ENCODE measurements at regions not wholly inside any gene's neighbourhood (a gene's known extent, or its start where the extent isn't known, plus 50 kb on each side); places are given as distances from the start of the nearest gene placed in this dataset.
"Not testable (repeated sequence)": the region's sequence is repeated elsewhere in the genome, so short reads cannot be mapped to it uniquely, and the experiment has no call there.

DNA sequence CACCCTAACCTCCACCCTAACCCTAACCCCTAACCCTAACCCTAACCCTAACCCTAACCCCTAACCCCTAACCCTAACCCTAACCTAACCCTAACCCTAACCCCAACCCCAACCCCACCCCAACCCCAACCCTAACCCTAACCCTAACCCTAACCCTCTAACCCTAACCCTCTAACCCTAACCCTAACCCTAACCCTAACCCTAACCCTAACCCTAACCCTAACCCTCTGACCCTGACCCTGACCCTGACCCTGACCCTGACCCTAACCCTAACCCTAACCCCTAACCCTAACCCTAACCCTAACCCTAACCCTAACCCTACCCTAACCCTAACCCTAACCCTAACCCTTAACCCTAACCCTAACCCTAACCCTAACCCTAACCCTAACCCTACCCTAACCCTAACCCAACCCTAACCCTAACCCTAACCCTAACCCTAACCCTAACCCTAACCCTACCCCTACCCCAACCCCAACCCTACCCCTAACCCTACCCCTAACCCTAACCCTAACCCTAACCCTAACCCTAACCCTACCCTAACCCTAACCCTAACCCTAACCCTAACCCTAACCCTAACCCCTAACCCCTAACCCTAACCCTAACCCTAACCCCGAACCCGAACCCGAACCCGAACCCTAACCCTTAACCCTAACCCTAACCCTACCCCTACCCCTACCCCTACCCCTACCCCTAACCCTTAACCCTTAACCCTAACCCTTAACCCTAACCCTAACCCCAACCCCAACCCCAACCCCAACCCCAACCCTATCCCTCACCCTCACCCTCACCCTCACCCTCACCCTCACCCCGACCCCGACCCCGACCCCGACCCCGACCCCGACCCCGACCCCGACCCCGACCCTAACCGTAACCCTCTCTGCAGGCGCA is 186.2 kb upstream of the CHL1 start:
- DNase-seq (ENCODE audit: low read depth), result not testable (repeated sequence)

DNA sequence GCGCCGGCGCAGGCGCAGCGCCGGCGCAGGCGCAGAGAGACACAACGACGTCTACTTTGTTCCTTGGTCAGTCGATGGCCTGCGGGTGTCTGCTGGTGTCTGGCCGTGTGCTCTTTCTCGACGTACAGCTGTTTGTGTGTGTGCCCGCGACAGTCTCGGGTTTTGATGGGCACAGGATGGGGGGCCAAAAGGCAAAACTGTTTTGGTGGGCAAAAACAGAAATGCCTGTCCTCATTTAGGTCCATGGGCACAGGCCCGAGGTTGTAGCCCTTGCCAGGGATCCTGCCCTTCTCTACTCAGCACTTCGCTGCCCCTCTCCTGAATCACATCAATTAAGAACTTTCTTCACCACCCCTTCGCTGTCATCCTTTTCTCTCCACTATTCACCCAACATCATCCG is 184.8 kb upstream of the CHL1 start:
- no peak for DNase-seq (ENCODE audit: low read depth)

DNA sequence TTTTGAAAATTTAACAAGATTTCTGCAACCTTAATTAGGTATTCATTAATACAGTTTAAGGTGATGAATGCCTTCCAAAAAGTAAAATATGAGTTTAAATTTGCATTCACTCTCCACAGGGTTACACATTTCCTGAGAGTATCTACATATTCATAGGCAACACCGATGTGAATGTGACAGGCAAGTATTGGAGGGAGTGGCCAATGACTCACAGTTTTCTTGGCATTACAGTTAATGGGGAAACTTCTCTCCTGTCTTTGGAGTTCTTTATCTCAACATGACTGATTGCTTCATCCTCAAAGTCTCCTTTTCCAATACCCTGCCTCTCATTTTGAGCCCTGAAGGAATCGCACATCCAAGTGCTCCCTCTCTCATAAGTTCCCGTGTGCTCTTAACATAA is 181.9 kb upstream of the CHL1 start:
- peak; percentile 44 for DNase-seq (ENCODE audit: low read depth)

DNA sequence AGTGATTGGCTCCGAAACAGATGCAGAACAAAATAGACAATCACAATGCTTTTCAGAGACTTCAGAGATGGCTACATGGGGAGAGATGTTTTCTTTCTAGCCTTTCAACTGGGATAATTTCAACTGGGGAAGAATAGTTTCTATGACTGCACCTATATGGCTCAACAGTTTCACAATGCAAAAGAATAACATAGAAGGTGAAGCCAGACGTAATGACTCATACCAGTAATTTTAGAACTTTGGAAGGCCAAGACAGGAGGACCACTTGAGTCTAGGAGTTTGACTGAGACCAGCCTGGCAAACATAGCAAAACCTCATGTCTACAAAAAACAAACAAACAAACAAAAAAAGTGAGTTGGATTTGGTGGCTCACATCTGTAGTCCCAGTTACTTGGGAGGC is 180.2 kb upstream of the CHL1 start:
- DNase-seq (ENCODE audit: low read depth), result no peak

DNA sequence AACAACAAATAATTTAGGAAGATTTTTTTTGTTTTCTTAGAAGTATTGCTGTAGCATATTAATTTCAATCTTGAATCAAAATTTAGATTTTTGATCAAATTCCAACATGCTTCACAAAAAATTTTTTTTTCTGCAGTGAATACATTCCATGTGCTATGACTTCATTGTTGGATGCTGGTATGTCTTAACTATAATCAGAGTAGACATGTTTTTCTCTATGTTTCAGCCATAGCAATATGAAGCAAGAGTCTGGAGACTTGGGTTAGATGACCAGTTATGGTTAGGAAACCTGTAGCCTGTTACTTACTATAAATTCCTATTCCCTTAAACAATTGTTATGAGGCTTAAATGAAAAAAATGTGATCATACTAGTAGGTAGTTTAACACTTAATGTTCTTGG is 176.1 kb upstream of the CHL1 start:
- no peak for DNase-seq (ENCODE audit: low read depth)

DNA sequence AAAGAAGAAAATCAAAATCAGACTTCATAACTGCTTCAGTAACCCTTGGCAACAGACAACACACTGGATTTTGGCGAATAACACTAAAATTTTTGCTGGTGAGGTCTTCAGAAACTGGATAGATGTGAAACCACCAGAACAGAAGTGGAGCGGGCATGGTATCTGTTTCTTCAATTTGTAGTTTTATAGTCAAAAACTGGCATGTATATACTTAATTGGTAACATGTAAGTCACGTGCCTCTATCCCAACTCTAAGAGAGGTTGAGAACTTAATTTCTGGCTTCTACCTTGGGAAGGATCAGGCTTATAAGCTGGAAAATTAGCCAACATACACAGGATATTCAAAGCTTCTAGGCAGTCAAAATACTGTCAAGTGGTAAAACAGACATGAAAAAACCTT is 172.6 kb upstream of the CHL1 start:
- DNase-seq (ENCODE audit: low read depth), result no peak

DNA sequence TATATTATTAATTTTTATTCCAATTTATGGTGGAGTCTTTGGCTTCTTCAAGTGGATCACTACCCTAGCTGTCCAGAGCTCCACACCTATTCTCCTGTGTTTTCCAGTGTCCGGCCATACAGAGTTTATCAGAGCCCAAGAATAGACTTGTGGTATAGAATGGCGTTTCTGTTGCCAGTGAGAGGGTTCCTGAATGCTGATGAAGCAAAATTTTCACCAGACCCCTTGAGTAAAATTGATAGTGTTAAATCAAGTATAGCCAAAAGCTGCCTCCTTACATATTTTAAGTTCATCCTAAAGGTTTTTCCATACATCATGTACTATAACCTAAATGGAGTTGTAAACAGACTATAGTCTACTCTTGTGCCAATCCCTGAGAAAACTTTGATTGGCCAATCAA is 171.5 kb upstream of the CHL1 start:
- no peak for DNase-seq (ENCODE audit: low read depth)

DNA sequence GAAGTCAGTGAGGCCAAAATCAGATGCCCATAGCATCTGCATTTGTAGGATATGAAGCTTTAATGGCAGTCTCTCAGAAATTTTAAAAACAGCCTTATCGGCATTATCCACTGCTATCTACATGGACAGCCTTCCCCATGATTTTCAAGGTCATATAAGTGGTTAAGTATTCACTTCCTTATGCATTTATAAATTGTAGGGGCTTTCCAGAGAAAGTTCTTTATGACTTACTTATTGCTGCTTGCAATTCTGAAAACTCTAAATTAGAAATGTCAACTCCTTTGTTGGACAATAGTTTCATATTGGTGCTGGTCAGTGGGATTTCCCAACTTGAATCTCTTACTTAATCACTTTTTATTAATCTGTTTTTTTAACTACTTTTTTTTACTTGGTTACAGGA is 160.6 kb upstream of the CHL1 start:
- not testable (repeated sequence) for DNase-seq (ENCODE audit: low read depth)

DNA sequence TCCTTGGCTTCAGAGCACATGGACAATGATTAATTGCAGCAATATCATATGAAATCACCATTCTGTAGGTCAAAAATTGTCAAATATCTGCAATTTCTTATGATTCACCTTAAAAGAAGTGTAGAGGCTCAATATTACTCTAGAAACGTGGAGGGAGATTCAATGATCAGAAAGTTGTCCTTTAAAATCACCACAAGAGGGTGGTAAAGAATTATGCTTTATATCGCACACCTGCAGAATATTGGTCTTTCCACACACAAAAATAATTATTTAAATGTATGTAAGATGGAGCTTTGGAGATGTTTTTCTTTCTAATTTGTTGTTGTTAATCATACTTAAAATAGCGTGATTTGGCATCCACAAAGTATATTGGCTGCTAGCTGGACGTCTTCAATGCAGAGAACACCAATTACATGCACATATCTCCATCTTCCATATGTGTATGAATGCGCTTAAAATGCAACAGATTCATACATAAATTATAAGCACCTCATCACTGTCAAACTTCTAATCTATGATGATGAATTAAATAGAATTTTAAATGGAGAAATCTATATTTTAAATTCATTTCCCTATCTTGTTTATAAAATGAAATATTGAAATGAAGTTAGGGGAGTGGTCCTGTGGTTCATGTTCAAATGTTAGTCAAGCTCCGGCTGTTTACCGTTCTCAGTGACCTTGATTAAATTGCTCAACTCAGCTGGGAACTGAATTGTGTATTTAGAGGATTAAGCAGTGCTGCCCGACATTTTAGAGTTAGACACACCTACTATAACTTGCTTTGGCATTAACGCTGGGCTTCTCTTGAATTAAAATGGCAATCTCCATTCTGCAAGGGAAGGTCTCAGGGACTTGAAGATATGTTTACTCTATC is 153.5 kb upstream of the CHL1 start:
- DNase-seq (ENCODE audit: low read depth), result peak; percentile 25

DNA sequence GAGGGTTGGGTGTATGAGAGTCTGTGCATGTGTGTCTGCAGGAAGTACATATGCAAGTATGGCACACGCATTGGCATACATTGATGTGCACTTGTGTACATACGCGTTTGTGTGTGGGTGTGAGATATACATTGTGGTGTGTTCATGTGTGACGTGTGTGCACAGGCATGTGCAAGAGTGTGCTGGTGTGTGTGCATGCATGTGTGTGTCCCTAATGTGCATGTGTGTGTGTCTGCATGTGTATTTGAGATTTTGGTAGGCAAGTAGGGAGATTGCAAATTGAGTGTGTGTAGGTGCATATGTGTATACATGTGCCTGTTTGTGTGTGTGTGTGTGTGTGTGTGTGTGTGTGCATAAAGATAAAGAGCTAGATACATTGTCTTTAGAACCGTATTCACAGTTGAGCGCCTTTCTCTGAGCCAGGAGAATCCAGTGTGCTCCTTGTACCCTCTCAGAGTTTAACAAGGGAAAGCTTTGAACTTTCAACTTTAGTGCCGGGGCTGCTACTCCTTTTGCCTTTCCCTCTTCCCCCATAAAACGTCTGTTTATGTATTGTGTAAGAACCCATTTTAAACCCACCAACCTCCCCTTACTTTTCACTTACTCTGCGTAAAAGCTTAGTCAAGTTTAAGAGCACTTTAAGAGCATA is 152.4 kb upstream of the CHL1 start:
- no peak for DNase-seq (ENCODE audit: low read depth)

DNA sequence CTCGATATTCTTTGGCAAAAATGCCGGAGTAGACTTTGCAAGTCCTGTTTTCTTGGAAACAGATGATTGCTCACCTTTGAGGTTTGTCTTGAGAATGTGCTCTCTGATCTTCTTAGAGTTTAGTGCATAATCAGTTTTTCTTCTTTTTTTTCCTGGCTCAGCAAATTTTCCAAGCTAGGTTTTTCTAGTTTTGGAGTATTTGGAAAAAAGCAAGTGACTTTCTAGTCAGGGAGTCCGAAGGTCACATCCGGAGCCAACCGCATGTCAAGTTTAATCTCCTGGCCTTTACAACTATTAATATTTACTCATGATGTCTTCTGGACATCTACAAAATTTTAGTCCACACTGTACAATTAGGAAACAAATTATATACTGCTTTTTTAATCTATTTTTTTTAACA is 151.6 kb upstream of the CHL1 start:
- DNase-seq (ENCODE audit: low read depth), result peak; percentile 19

DNA sequence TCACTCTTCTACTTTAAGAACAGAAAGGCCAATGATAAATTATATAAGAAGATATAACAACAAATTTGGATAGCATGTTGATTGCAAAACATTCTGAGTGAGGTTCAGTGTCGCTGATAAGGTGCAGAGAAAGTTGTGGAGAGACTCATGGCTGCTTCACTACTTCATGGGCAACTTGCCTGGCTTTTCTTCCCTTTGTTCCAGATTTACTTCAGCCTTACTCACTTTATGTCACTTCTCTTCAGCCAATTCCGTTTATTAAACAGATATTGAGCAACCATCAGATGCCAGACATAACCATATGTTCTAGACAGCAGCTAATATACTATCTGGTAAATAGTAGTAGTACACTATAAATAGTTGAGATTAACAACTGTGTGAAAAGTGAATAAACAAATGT is 150.0 kb upstream of the CHL1 start:
- no peak for DNase-seq (ENCODE audit: low read depth)

DNA sequence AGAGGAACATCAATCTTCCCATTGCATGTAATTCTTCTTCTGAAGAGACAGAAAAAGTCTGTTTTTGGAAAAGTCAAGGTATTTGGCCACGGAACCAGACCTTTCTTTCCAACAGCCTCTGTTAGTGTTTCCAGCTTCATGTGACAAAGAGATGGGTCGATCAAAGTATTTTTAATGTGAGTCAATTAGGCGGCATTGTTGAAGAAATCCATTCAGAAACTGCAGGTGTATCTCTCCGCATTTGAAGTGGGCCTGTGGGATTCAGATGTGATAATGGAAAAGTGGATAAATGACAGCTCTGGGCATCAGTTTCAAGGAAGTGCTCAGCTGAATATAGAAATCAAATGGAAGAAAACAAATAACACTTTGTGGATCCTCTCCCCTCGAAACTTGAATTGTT is 143.1 kb upstream of the CHL1 start:
- DNase-seq (ENCODE audit: low read depth), result not testable (repeated sequence)

DNA sequence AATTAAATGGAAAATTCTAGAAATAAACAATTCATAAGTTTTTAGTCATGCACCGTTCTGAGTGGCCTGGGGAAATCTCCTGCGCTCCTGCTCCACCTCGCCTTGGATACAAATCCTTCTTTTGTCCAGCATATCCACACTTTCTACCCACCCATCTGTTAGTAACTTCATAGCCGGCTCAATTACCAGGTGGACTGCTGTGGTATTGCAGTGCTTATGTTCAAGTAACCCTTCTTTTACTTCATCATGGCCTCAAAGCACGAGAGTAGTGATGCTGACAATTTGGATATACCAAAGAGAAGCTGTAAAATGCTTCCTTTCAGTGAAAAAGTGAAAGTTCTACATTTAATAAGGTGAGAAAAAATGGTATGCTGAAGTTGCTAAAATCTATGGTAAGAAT is 142.3 kb upstream of the CHL1 start:
- DNase-seq (ENCODE audit: low read depth), result no peak

DNA sequence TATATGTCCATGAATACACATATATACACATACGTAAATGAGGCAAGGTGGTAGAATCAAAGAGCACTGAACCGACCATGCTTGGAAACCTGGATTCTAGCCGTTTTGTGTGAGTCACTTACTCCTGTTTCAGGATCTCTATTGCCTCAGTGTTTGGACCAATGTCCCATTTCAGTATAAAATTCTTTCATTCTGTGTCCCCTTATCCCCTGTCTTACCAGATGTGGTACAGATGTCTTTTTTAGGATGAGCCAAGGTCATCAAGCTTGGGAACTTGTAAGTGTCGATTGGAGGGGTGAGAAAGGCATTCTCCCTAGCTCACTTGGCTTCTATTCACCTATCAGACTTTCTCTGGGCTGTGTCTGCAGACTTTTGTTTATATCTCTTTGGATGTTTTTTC is 139.9 kb upstream of the CHL1 start:
- no peak for DNase-seq (ENCODE audit: low read depth)

DNA sequence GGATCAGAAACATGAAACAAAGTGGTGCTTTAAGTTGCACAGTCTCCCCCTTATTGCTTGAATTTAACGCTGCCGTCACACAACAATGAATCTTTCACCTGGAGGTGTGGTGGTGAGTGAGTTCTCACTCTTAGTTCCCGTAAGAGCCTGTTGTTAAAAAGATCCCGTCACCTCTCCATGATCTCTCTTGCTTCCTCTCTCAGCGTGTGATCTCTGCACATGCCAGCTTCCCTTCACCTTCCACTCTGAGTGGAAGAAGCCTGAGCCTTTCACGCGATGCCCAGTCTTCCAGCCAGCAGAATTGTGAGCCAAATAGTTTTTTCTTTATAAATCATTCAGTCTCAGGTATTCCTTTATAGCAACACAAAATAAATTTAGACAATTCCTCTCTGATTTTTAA is 136.7 kb upstream of the CHL1 start:
- no peak for DNase-seq (ENCODE audit: low read depth)

DNA sequence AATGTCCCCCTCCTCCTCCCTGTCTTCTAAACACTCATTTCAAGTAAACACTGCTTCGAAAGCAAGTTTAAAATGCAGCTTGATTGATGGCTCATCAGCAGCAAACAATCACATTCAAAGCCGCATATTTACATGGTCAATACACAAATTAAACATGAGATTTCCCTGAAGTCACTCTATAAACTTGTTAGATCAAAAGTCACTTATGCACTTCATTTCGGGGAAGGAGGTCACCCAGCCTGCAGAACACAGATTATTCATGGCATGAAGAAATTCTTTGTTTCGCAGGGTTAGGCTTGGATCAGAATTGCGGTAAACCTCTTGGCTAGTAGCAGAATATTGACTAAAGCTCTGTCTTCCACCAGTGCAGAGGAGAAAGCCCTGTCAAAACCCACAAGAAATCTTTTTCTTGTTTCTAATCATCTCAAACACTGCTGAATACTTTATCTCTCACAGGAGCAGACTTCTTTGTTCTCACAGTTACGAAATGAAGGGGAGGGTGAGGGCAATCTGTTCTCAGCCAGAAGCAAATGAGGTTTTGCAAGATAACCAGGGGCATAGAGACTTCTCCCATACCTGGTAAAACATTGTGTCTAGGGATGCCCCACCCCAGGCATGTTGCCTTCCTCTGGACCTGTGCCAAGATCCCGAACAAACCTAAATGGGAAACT is 133.3 kb upstream of the CHL1 start:
- DNase-seq (ENCODE audit: low read depth), result peak; percentile 27

DNA sequence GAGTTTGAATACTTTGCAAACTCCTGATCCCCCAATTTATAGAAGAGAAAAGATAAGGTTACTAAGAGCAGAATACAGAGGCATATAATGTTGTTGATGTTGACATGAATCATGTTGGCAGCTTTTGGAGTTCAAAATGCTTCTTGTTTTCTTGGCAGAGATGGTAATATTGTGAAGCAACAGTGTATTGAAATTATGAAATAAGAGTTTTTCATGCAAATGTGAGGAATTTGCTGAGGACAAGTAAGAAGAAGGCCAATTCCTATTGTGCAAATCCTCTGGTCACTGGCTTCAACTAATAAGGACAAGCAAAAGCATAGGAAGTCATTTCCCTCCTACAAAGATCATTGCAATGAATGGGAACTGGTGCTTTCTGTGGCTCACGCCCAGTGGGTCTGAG is 126.9 kb upstream of the CHL1 start:
- peak; percentile 16 for DNase-seq (ENCODE audit: low read depth)

DNA sequence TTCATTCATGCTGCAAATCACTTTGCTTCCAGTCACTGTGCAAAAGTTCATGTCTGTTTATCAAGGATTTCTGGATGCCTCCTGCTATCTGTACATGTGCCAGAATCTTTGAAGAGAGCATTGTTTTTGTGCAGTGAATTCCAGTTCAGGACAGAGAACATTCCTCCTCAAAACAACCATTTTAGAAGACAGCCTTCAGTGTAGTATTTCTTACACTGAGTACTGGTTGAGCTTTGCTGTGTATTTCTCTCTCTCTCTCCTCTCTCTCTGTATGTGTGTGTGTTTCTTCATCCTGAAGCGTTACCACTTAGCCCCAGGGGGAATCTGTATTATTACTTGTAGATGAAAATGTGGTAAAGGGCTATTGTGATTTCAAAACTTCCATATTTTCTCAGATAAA is 123.8 kb upstream of the CHL1 start:
- peak; percentile 70 for DNase-seq (ENCODE audit: low read depth)

DNA sequence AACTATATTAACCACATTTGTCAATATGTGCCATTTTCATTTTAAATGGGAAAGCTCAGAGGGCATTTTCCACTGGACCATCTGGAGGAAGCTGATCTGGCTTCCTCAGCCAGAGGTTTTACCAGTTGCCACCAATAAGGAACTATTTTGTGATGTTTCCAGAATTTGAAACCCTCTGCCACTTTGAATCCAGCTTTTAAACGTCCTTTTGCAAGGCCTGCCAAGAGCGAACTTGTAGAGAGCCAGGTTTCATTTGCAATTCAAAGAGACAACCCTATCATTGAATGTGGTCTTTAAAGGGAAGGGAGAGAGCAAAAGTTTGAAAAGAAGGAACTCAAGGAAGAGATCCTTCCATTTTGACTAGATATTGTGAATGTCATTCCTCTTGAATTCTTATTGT is 123.3 kb upstream of the CHL1 start:
- no peak for DNase-seq (ENCODE audit: low read depth)

DNA sequence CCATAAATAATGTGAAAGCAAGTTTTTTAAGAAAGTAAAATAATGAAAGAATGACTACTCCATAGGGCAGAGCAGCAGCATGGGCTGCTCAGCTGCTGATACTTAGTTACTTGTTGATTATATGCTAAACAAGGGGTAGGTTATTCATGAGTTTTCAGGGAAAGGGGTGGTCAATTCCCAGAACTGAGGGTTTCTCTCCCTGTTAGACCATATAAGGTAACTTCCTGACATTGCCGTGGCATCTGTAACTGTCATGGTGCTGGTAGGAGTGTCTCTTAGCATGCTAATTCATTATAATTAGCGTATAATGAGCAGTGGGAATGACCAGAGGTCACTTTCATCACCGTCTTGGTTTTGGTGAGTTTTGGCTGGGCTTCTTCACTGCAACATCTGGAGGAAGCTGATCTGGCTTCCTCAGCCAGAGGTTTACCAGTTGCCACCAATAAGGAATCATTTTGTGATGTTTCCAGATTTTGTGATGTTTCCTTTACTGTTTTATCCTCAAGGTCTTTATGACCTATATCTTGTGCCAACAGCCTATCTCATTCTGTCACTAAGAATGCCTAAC is 121.8 kb upstream of the CHL1 start:
- no peak for DNase-seq (ENCODE audit: low read depth)

DNA sequence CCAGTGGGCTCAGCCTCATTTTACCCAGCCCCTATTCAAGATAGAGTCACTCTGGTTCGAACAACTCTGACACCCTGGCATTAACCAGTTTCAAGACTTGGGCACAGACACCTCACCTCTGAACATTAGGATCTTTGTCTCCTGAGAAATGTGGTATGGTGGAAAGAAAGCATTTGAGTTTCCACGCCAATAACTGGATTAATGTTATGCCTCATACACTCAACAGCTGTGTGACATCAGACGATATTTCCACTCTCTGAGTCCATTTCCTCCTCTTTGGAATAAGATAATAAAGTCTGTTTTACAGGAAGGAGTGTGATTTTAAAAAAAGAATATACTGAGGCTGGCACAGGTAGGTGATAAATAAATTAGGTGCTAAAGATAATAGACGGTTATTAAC is 121.3 kb upstream of the CHL1 start:
- no peak for DNase-seq (ENCODE audit: low read depth)
